Neural cell (in vitro differentiated cells): ENCODE measurements at regions not wholly inside any gene's neighbourhood (a gene's known extent, or its start where the extent isn't known, plus 50 kb on each side); places are given as distances from the start of the nearest gene placed in this dataset.

Source experiments
- H2AFZ ChIP-seq: fragments of 200-600, 300-800 bp; sonication (generic), shearing (Covaris generic); 2 replicates; pipeline ENCODE4 v1.6.0; 2014; ENCODE audit warnings: low read depth, mild to moderate bottlenecking, antibody characterized with exemption, low read length, moderate library complexity
- H3F3A ChIP-seq: fragments of 200-600 bp; shearing (Covaris generic); 2 replicates; pipeline ENCODE4 v1.6.1; 2016; ENCODE audit warnings: mild to moderate bottlenecking, moderate library complexity, mixed read lengths, antibody characterized with exemption, low read length; ENCODE audit not compliant: insufficient read depth, poor library complexity, severe bottlenecking
- H3K27ac ChIP-seq: fragments of 200-600, 300-800 bp; sonication (generic), shearing (Covaris generic); 2 replicates; pipeline ENCODE4 v1.5.1; 2014; ENCODE audit warnings: mild to moderate bottlenecking, low read length, moderate library complexity
- H3K27me3 ChIP-seq: fragments of 300-800, 200-600 bp; sonication (generic), shearing (Covaris generic); 2 replicates; pipeline ENCODE4 v1.6.0; 2014; ENCODE audit warnings: mild to moderate bottlenecking, low read depth, low read length, moderate library complexity; ENCODE audit not compliant: insufficient read depth
- H3K36me3 ChIP-seq: fragments of 300-800, 200-600 bp; sonication (generic), shearing (Covaris generic); 2 replicates; pipeline ENCODE4 v1.5.1; 2014; ENCODE audit warnings: mild to moderate bottlenecking, antibody characterized with exemption, low read length, moderate library complexity; ENCODE audit not compliant: insufficient read depth
- H3K4me2 ChIP-seq: fragments of 300-800, 200-600 bp; sonication (generic), shearing (Covaris generic); 2 replicates; pipeline ENCODE4 v1.6.0; 2014; ENCODE audit warnings: mild to moderate bottlenecking, low read length
- H3K4me3 ChIP-seq: fragments of 300-800, 200-600 bp; sonication (generic), shearing (Covaris generic); 2 replicates; pipeline ENCODE4 v1.5.1; 2014; ENCODE audit warnings: mild to moderate bottlenecking, low read length, moderate library complexity
- H3K79me2 ChIP-seq: fragments of 200-600 bp; shearing (Covaris generic); replicated peaks from 2 replicates; pipeline ENCODE4 v1.6.0; 2014; ENCODE audit warnings: mild to moderate bottlenecking, low read length, moderate library complexity; ENCODE audit not compliant: insufficient read depth
- H3K9ac ChIP-seq: fragments of 300-800, 200-600 bp; sonication (generic), shearing (Covaris generic); 2 replicates; pipeline ENCODE4 v1.6.1; 2016; ENCODE audit warnings: mild to moderate bottlenecking, low read length, mixed read lengths
- H3K9me2 ChIP-seq: fragments of 200-600 bp; shearing (Covaris generic); 2 replicates; pipeline ENCODE4 v1.6.1; 2016; ENCODE audit warnings: mild to moderate bottlenecking, low read length, mixed read lengths; ENCODE audit not compliant: insufficient read depth
- H3K9me3 ChIP-seq: fragments of 200-600, 300-800 bp; sonication (generic), shearing (Covaris generic); 2 replicates; pipeline ENCODE4 v1.6.1; 2016; ENCODE audit warnings: mild to moderate bottlenecking, mixed run types, low read length, moderate library complexity, mixed read lengths
- H4K20me1 ChIP-seq: fragments of 200-600 bp; shearing (Covaris generic); 2 replicates; pipeline ENCODE4 v1.6.1; 2016; ENCODE audit warnings: mild to moderate bottlenecking, mixed run types; ENCODE audit not compliant: insufficient read depth
- CTCF ChIP-seq: fragments of 450-650 bp; IDR thresholded peaks from 2 replicates; pipeline ENCODE4 v1.5.1; 2014; ENCODE audit warnings: antibody characterized with exemption, mild to moderate bottlenecking, moderate library complexity; ENCODE audit not compliant: poor library complexity, severe bottlenecking
- EP300 ChIP-seq: fragments of 450-650 bp; conservative IDR thresholded peaks from 2 replicates; pipeline ENCODE4 v1.6.1; 2014; ENCODE audit warnings: antibody characterized with exemption, mild to moderate bottlenecking, moderate library complexity; ENCODE audit not compliant: poor library complexity, severe bottlenecking
- EZH2 ChIP-seq: fragments of 200-600, 300-800 bp; shearing (Covaris generic), sonication (generic); IDR thresholded peaks from 2 replicates; pipeline ENCODE4 v1.6.1; 2014; ENCODE audit warnings: antibody characterized with exemption, low read length, borderline replicate concordance, mild to moderate bottlenecking; ENCODE audit not compliant: insufficient read depth, poor library complexity, severe bottlenecking
- MXI1 ChIP-seq: fragments of 450-650 bp; conservative IDR thresholded peaks from 2 replicates; pipeline ENCODE4 v1.6.1; 2014; ENCODE audit warnings: antibody characterized with exemption, mild to moderate bottlenecking; ENCODE audit not compliant: poor library complexity, severe bottlenecking
- POLR2AphosphoS5 ChIP-seq: IDR thresholded peaks from 2 replicates; pipeline ENCODE4 v1.6.1; 2012
- RAD21 ChIP-seq: fragments of 450-650 bp; conservative IDR thresholded peaks from 2 replicates; pipeline ENCODE4 v1.6.1; 2014; ENCODE audit warnings: antibody characterized with exemption, mild to moderate bottlenecking, moderate library complexity
- REST ChIP-seq: IDR thresholded peaks from 2 replicates; pipeline ENCODE4 v1.6.1; 2012; ENCODE audit warnings: borderline replicate concordance
- SMC3 ChIP-seq: fragments of 450-650 bp; conservative IDR thresholded peaks from 2 replicates; pipeline ENCODE4 v1.6.1; 2014; ENCODE audit warnings: antibody characterized with exemption, mild to moderate bottlenecking, moderate library complexity; ENCODE audit not compliant: poor library complexity
- TAF1 ChIP-seq: IDR thresholded peaks from 2 replicates; pipeline ENCODE4 v1.6.1; 2012; ENCODE audit warnings: low read depth

GRCh38 chr2:138418453-138418852 lies 83.1 kb upstream of the SPOPL start (continued):
- TF ChIP-seq SMC3 (no peak), EZH2 (no peak)

- Histone ChIP-seq H3K4me2 (no peak overlapping the region), H3K36me3 (no peaks in the 10 kb centered on the region), H3K79me2 (no peaks in the 10 kb centered on the region), H3F3A (no peaks in the 10 kb centered on the region), H3K9ac (no peak overlapping the region), H2AFZ (no peak overlapping the region), H3K27me3 (no peaks in the 10 kb centered on the region), H3K27ac (no peak overlapping the region), H3K9me3 (no peaks in the 10 kb centered on the region), H4K20me1 (no peaks in the 10 kb centered on the region), H3K4me3 (no peak overlapping the region), H3K9me2 (no peaks in the 10 kb centered on the region)
- TF ChIP-seq SMC3 = no peak
- TF ChIP-seq RAD21 = no peak
- TF ChIP-seq CTCF = no peak
- no peak for TF ChIP-seq MXI1
- no peak for TF ChIP-seq EP300
- TF ChIP-seq REST = no peak
- TF ChIP-seq TAF1 = no peak
- no peak for TF ChIP-seq EZH2
- no peak for TF ChIP-seq POLR2AphosphoS5
These were observed 80.1 kb upstream of the SPOPL start for GRCh38 chr2:138421315-138421970.

- no peaks in the 10 kb centered on the region for H3K27me3 ChIP-seq
- no peaks in the 10 kb centered on the region for H3F3A ChIP-seq
- H3K79me2 ChIP-seq = no peaks in the 10 kb centered on the region
- H3K9me3 ChIP-seq = no peaks in the 10 kb centered on the region
- TF ChIP-seq SMC3 (no peak), CTCF (no peak), MXI1 (no peak), EZH2 (no peak), TAF1 (no peak), REST (no peak), EP300 (no peak), RAD21 (no peak), POLR2AphosphoS5 (no peak)
- no peaks in the 10 kb centered on the region for H4K20me1 ChIP-seq
- H3K4me2 ChIP-seq = no peak overlapping the region
- no peak overlapping the region for H3K4me3 ChIP-seq
- no peak overlapping the region for H3K9ac ChIP-seq
- H3K27ac ChIP-seq = no peak overlapping the region
- no peak overlapping the region for H2AFZ ChIP-seq
- no peaks in the 10 kb centered on the region for H3K36me3 ChIP-seq
- H3K9me2 ChIP-seq = no peaks in the 10 kb centered on the region
These were observed 79.6 kb upstream of the SPOPL start for GRCh38 chr2:138421971-138422335.
